ENCODE measurements at regions not wholly inside any gene's neighbourhood (a gene's known extent, or its start where the extent isn't known, plus 50 kb on each side); places are given as distances from the start of the nearest gene placed in this dataset. TPM values are rescaled to one million over a fixed set of nuclear protein-coding genes. Genes with fewer than 3 reads are reported as not detected.

DNA sequence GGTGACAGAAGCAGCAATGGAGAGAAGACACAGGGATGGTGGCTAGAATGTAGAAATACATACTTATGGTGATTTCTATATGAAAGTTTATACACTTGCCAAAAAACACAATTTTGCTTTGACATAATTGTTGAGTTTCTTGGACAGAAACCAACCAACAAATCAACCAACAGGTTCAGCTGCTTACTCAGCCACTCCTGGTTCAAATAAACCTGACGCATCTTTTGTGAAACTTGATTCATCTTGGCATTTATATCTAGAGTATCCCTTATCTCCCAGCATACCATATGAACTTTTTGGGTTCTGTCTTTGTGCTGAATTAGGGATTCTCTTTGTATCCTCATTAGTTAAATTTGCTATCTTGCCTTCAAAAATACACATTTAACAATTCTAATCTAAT is 54.1 kb upstream of the ERBB4 start:
- Mint-ChIP-seq H3K9me3 (no peaks in the 10 kb centered on the region), H3K27ac (no peak overlapping the region), H3K27me3 (ENCODE audit: insufficient read depth) (peaks cover 3% of the 10 kb centered on the region), H3K4me3 (no peak overlapping the region), H3K4me1 (ENCODE audit: low read depth) (peaks cover 31% of the 10 kb centered on the region), H3K36me3 (ENCODE audit: low read depth) (no peaks in the 10 kb centered on the region)
- DNase-seq: no peak
- TF ChIP-seq, protein P1, sequence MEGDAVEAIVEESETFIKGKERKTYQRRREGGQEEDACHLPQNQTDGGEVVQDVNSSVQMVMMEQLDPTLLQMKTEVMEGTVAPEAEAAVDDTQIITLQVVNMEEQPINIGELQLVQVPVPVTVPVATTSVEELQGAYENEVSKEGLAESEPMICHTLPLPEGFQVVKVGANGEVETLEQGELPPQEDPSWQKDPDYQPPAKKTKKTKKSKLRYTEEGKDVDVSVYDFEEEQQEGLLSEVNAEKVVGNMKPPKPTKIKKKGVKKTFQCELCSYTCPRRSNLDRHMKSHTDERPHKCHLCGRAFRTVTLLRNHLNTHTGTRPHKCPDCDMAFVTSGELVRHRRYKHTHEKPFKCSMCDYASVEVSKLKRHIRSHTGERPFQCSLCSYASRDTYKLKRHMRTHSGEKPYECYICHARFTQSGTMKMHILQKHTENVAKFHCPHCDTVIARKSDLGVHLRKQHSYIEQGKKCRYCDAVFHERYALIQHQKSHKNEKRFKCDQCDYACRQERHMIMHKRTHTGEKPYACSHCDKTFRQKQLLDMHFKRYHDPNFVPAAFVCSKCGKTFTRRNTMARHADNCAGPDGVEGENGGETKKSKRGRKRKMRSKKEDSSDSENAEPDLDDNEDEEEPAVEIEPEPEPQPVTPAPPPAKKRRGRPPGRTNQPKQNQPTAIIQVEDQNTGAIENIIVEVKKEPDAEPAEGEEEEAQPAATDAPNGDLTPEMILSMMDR (IDR thresholded peaks at IDR 0.05): no peak

Small RNA genes lying in the stretch of these regions (microRNA-seq; reads per million reads assigned to microRNA genes)
- gene MIR4776-1: not detected
- gene MIR4776-2: not detected

Data from HFFc6 (cell line).